HG03108 (cell line): ENCODE measurements at regions not wholly inside any gene's neighbourhood (a gene's known extent, or its start where the extent isn't known, plus 50 kb on each side); places are given as distances from the start of the nearest gene placed in this dataset.
"Not testable (repeated sequence)": the region's sequence is repeated elsewhere in the genome, so short reads cannot be mapped to it uniquely, and the experiment has no call there.

ENCODE experiments used
- ATAC-seq: cut with Tn5 transposase; IDR thresholded peaks from one replicate; pipeline ENCODE4 v1.9.1; 2021; ENCODE audit warnings: moderate library complexity; ENCODE audit not compliant: unreplicated experiment

- no peak for ATAC-seq
Measured at GRCh38 chr15:81939604-81940440, 106.0 kb downstream of the MEX3B start.

- ATAC-seq, result no peak
Measured at GRCh38 chr15:81937189-81937588, 108.6 kb downstream of the MEX3B start.

- no peak for ATAC-seq
Measured at GRCh38 chr15:81930582-81931369, 115.0 kb downstream of the MEX3B start.

- no peak for ATAC-seq
Measured at GRCh38 chr15:81929557-81929956, 116.3 kb downstream of the MEX3B start.

GRCh38 chr15:81926981-81927380, 118.8 kb downstream of the MEX3B start:
- no peak for ATAC-seq

- ATAC-seq, result no peak
Measured at GRCh38 chr15:81924729-81925128, 121.1 kb downstream of the MEX3B start.

- no peak for ATAC-seq
Measured at GRCh38 chr15:81923561-81924350, 122.1 kb downstream of the MEX3B start.

GRCh38 chr15:81922143-81922542, 123.7 kb downstream of the MEX3B start:
- ATAC-seq, result no peak

GRCh38 chr15:81921163-81921562, 124.7 kb downstream of the MEX3B start:
- ATAC-seq, result no peak

GRCh38 chr15:81918767-81919166, 127.1 kb downstream of the MEX3B start:
- ATAC-seq, result not testable (repeated sequence)

- no peak for ATAC-seq
Measured at GRCh38 chr15:81916451-81916850, 129.4 kb downstream of the MEX3B start.

- ATAC-seq, result no peak
Measured at GRCh38 chr15:81915990-81916389, 129.8 kb downstream of the MEX3B start.

GRCh38 chr15:81914734-81915256, 131.0 kb downstream of the MEX3B start:
- ATAC-seq, result no peak

- ATAC-seq, result no peak
Measured at GRCh38 chr15:81914333-81914732, 131.5 kb downstream of the MEX3B start.

- no peak for ATAC-seq
Measured at GRCh38 chr15:81911022-81911971, 134.5 kb downstream of the MEX3B start.

- ATAC-seq, result no peak
Measured at GRCh38 chr15:81910355-81911021, 135.3 kb downstream of the MEX3B start.

- ATAC-seq, result no peak
Measured at GRCh38 chr15:81909011-81909358, 136.8 kb downstream of the MEX3B start.

- no peak for ATAC-seq
Measured at GRCh38 chr15:81908111-81908510, 137.7 kb downstream of the MEX3B start.

GRCh38 chr15:81907521-81907920, 138.3 kb downstream of the MEX3B start:
- no peak for ATAC-seq

GRCh38 chr15:81905889-81906288, 139.9 kb downstream of the MEX3B start:
- no peak for ATAC-seq
